GM23338 (cell line): ENCODE measurements at regions not wholly inside any gene's neighbourhood (a gene's known extent, or its start where the extent isn't known, plus 50 kb on each side); places are given as distances from the start of the nearest gene placed in this dataset.

Experiments
- ATAC-seq: fragments of 200-7000 bp; cut with Tn5 transposase; 3 replicates; pipeline ENCODE4 v1.9.1; 2020
- DNase-seq: peaks from one replicate; pipeline ENCODE4 v3.0.0-alpha.2; 2015; ENCODE audit warnings: low spot score
- H2AFZ ChIP-seq: fragments of 200-600 bp; sonication (generic); 2 replicates; pipeline ENCODE4 v1.8.0; 2016; ENCODE audit warnings: antibody characterized with exemption, mild to moderate bottlenecking, moderate library complexity
- H3F3A ChIP-seq: fragments of 200-600 bp; sonication (generic); replicated peaks from 2 replicates; pipeline ENCODE4 v1.8.0; 2017; ENCODE audit warnings: antibody characterized with exemption, mixed run types, low read depth
- H3K27ac ChIP-seq: fragments of 200-600 bp; sonication (generic); 2 replicates; pipeline ENCODE4 v1.6.1; 2016; ENCODE audit warnings: low read depth
- H3K27me3 ChIP-seq: fragments of 200-600 bp; sonication (generic); 2 replicates; pipeline ENCODE4 v1.8.0; 2016; ENCODE audit warnings: mild to moderate bottlenecking, mixed run types, moderate library complexity; ENCODE audit not compliant: insufficient read depth
- H3K36me3 ChIP-seq: fragments of 200-600 bp; sonication (generic); 2 replicates; pipeline ENCODE4 v1.8.0; 2016; ENCODE audit warnings: mild to moderate bottlenecking; ENCODE audit not compliant: insufficient read depth
- H3K4me1 ChIP-seq: fragments of 200-600 bp; sonication (generic); 2 replicates; pipeline ENCODE4 v1.8.0; 2016; ENCODE audit warnings: mild to moderate bottlenecking, moderate library complexity; ENCODE audit not compliant: insufficient read depth
- H3K4me2 ChIP-seq: fragments of 200-600 bp; sonication (generic); 2 replicates; pipeline ENCODE4 v1.7.1; 2017; ENCODE audit warnings: mixed run types
- H3K4me3 ChIP-seq: fragments of 200-600 bp; sonication (generic); 2 replicates; pipeline ENCODE4 v1.6.1; 2016; ENCODE audit warnings: mixed run types
- H3K79me2 ChIP-seq: fragments of 200-600 bp; sonication (generic); replicated peaks from 2 replicates; pipeline ENCODE4 v1.8.0; 2017; ENCODE audit warnings: mild to moderate bottlenecking; ENCODE audit not compliant: insufficient read depth
- H3K9me2 ChIP-seq: fragments of 200-600 bp; sonication (generic); 2 replicates; pipeline ENCODE4 v1.8.0; 2017; ENCODE audit not compliant: insufficient read depth
- H4K20me1 ChIP-seq: fragments of 200-600 bp; sonication (generic); replicated peaks from 2 replicates; pipeline ENCODE4 v1.8.0; 2017; ENCODE audit warnings: mild to moderate bottlenecking; ENCODE audit not compliant: insufficient read depth
- H3K27ac Mint-ChIP-seq: 2 replicates; pipeline ENCODE4 v1.8.0; 2020; ENCODE audit warnings: inconsistent platforms, mild to moderate bottlenecking, moderate library complexity, mixed read lengths
- H3K27me3 Mint-ChIP-seq: 3 replicates; pipeline ENCODE4 v1.8.0; 2022; ENCODE audit warnings: low read depth, mild to moderate bottlenecking, moderate library complexity, mixed read lengths, inconsistent platforms; ENCODE audit not compliant: insufficient read depth, poor library complexity
- H3K36me3 Mint-ChIP-seq: 3 replicates; pipeline ENCODE4 v1.8.0; 2021; ENCODE audit warnings: low read depth, mild to moderate bottlenecking, inconsistent platforms, moderate library complexity, mixed read lengths
- H3K4me1 Mint-ChIP-seq: 3 replicates; pipeline ENCODE4 v1.8.0; 2020; ENCODE audit warnings: mild to moderate bottlenecking, inconsistent platforms, mixed read lengths
- H3K4me3 Mint-ChIP-seq: 3 replicates; pipeline ENCODE4 v1.8.0; 2021; ENCODE audit warnings: moderate library complexity, mild to moderate bottlenecking, inconsistent platforms, mixed read lengths
- H3K9me3 Mint-ChIP-seq: 3 replicates; pipeline ENCODE4 v1.8.0; 2020; ENCODE audit warnings: moderate library complexity, mild to moderate bottlenecking, inconsistent platforms, mixed read lengths
- CREB1 ChIP-seq: fragments of 250-450 bp; sonication (Bioruptor Pico); IDR thresholded peaks from 2 replicates; pipeline ENCODE4 v1.5.0; 2020; ENCODE audit warnings: low read depth, mild to moderate bottlenecking, moderate library complexity
- EZH2phosphoT487 ChIP-seq: fragments of 200-600 bp; sonication (generic); IDR thresholded peaks from one replicate; pipeline ENCODE4 v1.8.1; 2018; ENCODE audit warnings: antibody characterized with exemption; ENCODE audit not compliant: unreplicated experiment
- JUNB ChIP-seq: IDR thresholded peaks from one replicate; pipeline ENCODE4 v1.6.1; 2016; ENCODE audit warnings: antibody characterized with exemption; ENCODE audit not compliant: unreplicated experiment
- STAT1 ChIP-seq: IDR thresholded peaks from one replicate; pipeline ENCODE4 v1.6.1; 2016; ENCODE audit warnings: antibody characterized with exemption; ENCODE audit not compliant: unreplicated experiment
- ZNF331 ChIP-seq: fragments of 250-450 bp; sonication (Bioruptor Pico); IDR thresholded peaks from 2 replicates; pipeline ENCODE4 v1.5.0; 2020; ENCODE audit warnings: low read depth, mild to moderate bottlenecking, moderate library complexity
- TF ChIP-seq, protein P1 (sequence below): IDR thresholded peaks from one replicate; pipeline ENCODE4 v1.6.1; 2018; ENCODE audit warnings: antibody characterized with exemption; ENCODE audit not compliant: unreplicated experiment
- TF ChIP-seq, protein P2 (sequence below): fragments of 250-450 bp; sonication (Bioruptor Pico); IDR thresholded peaks from 2 replicates; pipeline ENCODE4 v1.5.0; 2020; ENCODE audit warnings: mild to moderate bottlenecking, moderate library complexity

DNA sequence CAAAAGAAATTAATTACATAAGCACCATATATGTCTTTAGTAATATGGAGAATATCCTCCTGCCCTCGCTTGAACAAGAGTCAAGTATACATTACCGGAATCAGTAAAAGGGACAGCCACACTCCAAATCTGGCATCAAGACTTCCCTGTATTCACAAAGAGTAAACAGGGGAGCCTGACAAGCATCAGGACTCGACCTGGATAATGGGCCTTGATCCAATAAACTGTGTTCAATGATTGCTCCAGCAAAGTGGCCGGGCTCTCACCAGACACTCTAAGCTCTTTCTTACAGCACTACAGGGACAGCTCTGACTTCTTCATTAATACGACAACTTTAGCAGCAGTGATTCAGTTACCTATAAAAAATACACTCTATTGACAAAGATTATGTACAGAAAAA, 307.9 kb upstream of the POU3F2 start (continued):
- TF ChIP-seq, protein P1, sequence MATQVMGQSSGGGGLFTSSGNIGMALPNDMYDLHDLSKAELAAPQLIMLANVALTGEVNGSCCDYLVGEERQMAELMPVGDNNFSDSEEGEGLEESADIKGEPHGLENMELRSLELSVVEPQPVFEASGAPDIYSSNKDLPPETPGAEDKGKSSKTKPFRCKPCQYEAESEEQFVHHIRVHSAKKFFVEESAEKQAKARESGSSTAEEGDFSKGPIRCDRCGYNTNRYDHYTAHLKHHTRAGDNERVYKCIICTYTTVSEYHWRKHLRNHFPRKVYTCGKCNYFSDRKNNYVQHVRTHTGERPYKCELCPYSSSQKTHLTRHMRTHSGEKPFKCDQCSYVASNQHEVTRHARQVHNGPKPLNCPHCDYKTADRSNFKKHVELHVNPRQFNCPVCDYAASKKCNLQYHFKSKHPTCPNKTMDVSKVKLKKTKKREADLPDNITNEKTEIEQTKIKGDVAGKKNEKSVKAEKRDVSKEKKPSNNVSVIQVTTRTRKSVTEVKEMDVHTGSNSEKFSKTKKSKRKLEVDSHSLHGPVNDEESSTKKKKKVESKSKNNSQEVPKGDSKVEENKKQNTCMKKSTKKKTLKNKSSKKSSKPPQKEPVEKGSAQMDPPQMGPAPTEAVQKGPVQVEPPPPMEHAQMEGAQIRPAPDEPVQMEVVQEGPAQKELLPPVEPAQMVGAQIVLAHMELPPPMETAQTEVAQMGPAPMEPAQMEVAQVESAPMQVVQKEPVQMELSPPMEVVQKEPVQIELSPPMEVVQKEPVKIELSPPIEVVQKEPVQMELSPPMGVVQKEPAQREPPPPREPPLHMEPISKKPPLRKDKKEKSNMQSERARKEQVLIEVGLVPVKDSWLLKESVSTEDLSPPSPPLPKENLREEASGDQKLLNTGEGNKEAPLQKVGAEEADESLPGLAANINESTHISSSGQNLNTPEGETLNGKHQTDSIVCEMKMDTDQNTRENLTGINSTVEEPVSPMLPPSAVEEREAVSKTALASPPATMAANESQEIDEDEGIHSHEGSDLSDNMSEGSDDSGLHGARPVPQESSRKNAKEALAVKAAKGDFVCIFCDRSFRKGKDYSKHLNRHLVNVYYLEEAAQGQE, result no peak
- TF ChIP-seq, protein P2, sequence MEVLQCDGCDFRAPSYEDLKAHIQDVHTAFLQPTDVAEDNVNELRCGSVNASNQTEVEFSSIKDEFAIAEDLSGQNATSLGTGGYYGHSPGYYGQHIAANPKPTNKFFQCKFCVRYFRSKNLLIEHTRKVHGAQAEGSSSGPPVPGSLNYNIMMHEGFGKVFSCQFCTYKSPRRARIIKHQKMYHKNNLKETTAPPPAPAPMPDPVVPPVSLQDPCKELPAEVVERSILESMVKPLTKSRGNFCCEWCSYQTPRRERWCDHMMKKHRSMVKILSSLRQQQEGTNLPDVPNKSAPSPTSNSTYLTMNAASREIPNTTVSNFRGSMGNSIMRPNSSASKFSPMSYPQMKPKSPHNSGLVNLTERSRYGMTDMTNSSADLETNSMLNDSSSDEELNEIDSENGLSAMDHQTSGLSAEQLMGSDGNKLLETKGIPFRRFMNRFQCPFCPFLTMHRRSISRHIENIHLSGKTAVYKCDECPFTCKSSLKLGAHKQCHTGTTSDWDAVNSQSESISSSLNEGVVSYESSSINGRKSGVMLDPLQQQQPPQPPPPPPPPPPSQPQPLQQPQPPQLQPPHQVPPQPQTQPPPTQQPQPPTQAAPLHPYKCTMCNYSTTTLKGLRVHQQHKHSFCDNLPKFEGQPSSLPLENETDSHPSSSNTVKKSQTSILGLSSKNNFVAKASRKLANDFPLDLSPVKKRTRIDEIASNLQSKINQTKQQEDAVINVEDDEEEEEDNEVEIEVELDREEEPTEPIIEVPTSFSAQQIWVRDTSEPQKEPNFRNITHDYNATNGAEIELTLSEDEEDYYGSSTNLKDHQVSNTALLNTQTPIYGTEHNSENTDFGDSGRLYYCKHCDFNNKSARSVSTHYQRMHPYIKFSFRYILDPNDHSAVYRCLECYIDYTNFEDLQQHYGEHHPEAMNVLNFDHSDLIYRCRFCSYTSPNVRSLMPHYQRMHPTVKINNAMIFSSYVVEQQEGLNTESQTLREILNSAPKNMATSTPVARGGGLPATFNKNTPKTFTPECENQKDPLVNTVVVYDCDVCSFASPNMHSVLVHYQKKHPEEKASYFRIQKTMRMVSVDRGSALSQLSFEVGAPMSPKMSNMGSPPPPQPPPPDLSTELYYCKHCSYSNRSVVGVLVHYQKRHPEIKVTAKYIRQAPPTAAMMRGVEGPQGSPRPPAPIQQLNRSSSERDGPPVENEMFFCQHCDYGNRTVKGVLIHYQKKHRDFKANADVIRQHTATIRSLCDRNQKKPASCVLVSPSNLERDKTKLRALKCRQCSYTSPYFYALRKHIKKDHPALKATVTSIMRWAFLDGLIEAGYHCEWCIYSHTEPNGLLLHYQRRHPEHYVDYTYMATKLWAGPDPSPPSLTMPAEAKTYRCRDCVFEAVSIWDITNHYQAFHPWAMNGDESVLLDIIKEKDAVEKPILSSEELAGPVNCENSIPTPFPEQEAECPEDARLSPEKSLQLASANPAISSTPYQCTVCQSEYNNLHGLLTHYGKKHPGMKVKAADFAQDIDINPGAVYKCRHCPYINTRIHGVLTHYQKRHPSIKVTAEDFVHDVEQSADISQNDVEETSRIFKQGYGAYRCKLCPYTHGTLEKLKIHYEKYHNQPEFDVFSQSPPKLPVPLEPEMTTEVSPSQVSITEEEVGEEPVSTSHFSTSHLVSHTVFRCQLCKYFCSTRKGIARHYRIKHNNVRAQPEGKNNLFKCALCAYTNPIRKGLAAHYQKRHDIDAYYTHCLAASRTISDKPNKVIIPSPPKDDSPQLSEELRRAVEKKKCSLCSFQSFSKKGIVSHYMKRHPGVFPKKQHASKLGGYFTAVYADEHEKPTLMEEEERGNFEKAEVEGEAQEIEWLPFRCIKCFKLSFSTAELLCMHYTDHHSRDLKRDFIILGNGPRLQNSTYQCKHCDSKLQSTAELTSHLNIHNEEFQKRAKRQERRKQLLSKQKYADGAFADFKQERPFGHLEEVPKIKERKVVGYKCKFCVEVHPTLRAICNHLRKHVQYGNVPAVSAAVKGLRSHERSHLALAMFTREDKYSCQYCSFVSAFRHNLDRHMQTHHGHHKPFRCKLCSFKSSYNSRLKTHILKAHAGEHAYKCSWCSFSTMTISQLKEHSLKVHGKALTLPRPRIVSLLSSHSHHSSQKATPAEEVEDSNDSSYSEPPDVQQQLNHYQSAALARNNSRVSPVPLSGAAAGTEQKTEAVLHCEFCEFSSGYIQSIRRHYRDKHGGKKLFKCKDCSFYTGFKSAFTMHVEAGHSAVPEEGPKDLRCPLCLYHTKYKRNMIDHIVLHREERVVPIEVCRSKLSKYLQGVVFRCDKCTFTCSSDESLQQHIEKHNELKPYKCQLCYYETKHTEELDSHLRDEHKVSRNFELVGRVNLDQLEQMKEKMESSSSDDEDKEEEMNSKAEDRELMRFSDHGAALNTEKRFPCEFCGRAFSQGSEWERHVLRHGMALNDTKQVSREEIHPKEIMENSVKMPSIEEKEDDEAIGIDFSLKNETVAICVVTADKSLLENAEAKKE, result no peak

DNA sequence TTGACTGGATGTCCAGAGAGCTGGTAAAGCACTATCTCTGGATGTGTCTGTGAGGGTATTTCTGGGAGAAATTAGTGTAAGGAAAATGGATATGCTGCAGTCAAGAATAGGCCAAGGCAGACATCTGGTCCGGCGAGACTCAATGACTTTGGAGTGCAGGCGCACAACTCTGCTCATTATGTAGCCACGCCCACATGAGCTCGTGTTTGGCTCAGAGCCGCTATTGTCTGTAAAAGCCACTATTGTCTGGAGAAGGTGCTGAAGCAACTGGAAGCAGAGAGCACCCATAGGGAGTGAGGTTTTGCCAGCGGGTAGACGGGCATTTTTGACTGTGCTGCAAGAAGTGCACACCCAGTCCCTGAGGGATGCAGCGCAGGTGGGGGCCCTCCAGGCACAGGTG, 305.0 kb upstream of the POU3F2 start:
- ATAC-seq (no peak), DNase-seq (peak; percentile 26)
- Mint-ChIP-seq H3K27me3 (peaks cover 3% of the 10 kb centered on the region), H3K9me3 (peaks cover 18% of the 10 kb centered on the region), H3K4me3 (no peak overlapping the region), H3K4me1 (peaks cover 16% of the 10 kb centered on the region), H3K36me3 (peaks cover 17% of the 10 kb centered on the region), H3K27ac (no peak overlapping the region)
- H3K9me2 ChIP-seq, result no peaks in the 10 kb centered on the region
- H3K27me3 ChIP-seq, result no peaks in the 10 kb centered on the region
- H3K27ac ChIP-seq, result no peak overlapping the region
- no peaks in the 10 kb centered on the region for H3K36me3 ChIP-seq
- no peaks in the 10 kb centered on the region for H3F3A ChIP-seq
- no peak overlapping the region for H3K4me2 ChIP-seq
- H2AFZ ChIP-seq, result no peak overlapping the region
- peaks cover 6% of the 10 kb centered on the region; the same call in 1 of the 2 replicates for H3K4me1 ChIP-seq
- H3K4me3 ChIP-seq, result no peak overlapping the region
- no peaks in the 10 kb centered on the region for H4K20me1 ChIP-seq
- no peaks in the 10 kb centered on the region for H3K79me2 ChIP-seq
- TF ChIP-seq CREB1 (CRISPR knock-in tag), result no peak
- TF ChIP-seq, protein P1, result no peak
- TF ChIP-seq STAT1, result no peak
- no peak for TF ChIP-seq ZNF331
- no peak for TF ChIP-seq EZH2phosphoT487
- no peak for TF ChIP-seq JUNB
